ENCODE measurements at regions not wholly inside any gene's neighbourhood (a gene's known extent, or its start where the extent isn't known, plus 50 kb on each side); places are given as distances from the start of the nearest gene placed in this dataset.

GRCh38 chr6:63521475-63522210 lies 50.6 kb upstream of the LOC128125822 start:
- H3K4me3 ChIP-seq (ENCODE audit: low read depth in 1 of 5, low read length in 5 of 5) = no peak overlapping the region
- H3K9me3 ChIP-seq (ENCODE audit: control insufficient read depth in 5 of 5, low read length in 5 of 5) = no peaks in the 10 kb centered on the region
- no peak overlapping the region for H3K27ac ChIP-seq (ENCODE audit: low read depth, low read length)
- H3K4me1 ChIP-seq (ENCODE audit: control insufficient read depth in 5 of 5, insufficient read depth in 5 of 5, low read length in 5 of 5) = no peaks in the 10 kb centered on the region
- no peaks in the 10 kb centered on the region for H3K27me3 ChIP-seq (ENCODE audit: control insufficient read depth in 5 of 5, insufficient read depth in 4 of 5, low read length in 5 of 5)
- no peaks in the 10 kb centered on the region for H3K36me3 ChIP-seq (ENCODE audit: control insufficient read depth in 5 of 5, insufficient read depth in 5 of 5, low read length in 5 of 5)
- no peak overlapping the region for H3K9ac ChIP-seq (ENCODE audit: low read length in 5 of 5)
